Fibroblast of the aortic adventitia (primary cell): ENCODE measurements at regions not wholly inside any gene's neighbourhood (a gene's known extent, or its start where the extent isn't known, plus 50 kb on each side); places are given as distances from the start of the nearest gene placed in this dataset.

Experiments
- DNase-seq: peaks from one replicate; pipeline ENCODE4 v3.0.0-alpha.2; 2010; ENCODE audit warnings: low read depth
- H3K4me3 ChIP-seq: 2 replicates; pipeline ENCODE4 v1.5.1; 2011; ENCODE audit warnings: low read depth, mild to moderate bottlenecking, control low read depth, low read length, moderate library complexity
- TF ChIP-seq, protein P1 (sequence below): IDR thresholded peaks from 2 replicates; pipeline ENCODE4 v1.5.1; 2011; ENCODE audit warnings: mild to moderate bottlenecking, low read length, control low read depth, inconsistent platforms; ENCODE audit not compliant: insufficient read depth

DNA sequence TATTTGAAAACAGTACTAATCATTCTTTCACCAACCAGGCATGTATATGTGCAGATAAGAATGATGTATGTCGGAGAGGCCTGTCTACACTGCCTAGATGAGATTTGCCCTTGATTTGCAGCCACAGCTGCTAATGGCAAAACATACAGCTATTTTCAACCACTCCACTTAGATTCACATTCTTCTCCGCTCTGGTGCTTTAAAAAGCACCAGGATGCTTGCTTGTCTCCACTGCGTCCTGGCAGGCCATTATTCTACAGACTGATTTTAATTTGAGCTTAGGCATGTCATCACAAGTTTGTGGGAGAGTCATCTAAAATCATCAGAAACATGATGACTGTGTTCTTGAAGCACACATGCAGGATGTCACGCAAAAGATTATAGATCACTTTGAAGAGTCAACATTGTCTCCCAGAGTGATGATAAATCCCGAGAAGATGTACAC lies 119.0 kb upstream of the NRIP1 start:
- no peak overlapping the region for H3K4me3 ChIP-seq
- DNase-seq = no peak
- TF ChIP-seq, protein P1, sequence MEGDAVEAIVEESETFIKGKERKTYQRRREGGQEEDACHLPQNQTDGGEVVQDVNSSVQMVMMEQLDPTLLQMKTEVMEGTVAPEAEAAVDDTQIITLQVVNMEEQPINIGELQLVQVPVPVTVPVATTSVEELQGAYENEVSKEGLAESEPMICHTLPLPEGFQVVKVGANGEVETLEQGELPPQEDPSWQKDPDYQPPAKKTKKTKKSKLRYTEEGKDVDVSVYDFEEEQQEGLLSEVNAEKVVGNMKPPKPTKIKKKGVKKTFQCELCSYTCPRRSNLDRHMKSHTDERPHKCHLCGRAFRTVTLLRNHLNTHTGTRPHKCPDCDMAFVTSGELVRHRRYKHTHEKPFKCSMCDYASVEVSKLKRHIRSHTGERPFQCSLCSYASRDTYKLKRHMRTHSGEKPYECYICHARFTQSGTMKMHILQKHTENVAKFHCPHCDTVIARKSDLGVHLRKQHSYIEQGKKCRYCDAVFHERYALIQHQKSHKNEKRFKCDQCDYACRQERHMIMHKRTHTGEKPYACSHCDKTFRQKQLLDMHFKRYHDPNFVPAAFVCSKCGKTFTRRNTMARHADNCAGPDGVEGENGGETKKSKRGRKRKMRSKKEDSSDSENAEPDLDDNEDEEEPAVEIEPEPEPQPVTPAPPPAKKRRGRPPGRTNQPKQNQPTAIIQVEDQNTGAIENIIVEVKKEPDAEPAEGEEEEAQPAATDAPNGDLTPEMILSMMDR = no peak

DNA sequence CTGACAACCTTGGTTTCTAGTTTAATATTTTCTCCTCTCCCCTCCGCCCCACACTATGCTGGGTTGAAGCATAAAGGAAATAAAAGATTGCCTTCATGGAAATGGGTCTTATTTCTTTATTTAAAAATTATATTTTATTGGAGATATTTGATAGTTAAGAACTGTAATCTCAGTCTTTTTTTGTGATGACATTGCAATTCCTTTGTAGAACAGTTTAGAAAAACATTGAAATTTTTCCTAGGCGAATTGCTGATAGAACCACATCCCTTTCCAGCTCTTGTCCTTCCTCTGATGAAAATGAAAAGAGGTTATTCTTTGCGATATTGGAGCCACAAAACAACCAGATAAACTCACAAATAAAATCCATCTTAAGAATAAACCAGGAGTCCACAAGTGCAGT lies 125.6 kb upstream of the NRIP1 start:
- no peak overlapping the region for H3K4me3 ChIP-seq
- DNase-seq = no peak
- TF ChIP-seq, protein P1 = no peak

DNA sequence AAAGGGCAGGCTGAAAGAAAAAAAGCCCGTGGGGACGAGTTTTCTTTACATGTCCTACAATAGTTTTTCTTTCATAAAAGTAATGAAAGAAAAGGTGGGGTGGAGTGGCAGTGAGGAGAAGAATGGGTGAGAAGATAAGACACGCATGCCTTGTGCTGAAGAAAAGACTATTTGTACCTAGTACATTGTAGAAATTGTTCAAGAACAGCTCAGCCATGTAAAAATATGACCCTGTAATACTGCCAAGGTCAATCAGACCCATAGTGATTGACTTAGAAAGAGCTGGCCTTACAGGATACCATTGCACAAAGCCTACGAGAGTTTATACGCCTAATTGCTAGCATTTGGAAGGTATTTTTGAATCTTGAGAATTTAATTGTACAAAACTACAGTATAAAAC lies 126.0 kb upstream of the NRIP1 start:
- no peak overlapping the region for H3K4me3 ChIP-seq
- DNase-seq = no peak
- TF ChIP-seq, protein P1 = no peak

DNA sequence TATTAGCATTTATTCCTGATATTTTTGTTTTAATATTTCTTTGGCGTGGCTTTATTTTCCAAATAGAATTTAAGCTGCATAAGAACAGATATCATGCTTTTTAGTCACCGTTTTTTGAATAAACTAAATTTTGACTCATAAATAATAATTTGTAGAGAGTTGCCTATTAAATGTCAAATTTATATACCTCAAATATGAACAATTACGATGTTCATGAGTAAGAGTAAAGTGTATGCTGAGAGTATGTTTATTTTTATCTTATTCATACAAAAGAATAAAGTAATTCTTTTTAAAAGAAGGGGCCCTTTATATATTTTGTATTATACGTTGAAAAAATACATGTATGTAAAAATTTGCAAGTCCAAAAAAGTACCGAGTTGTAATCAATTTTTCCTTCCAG lies 126.5 kb upstream of the NRIP1 start:
- no peak overlapping the region for H3K4me3 ChIP-seq
- TF ChIP-seq, protein P1 = no peak
- no peak for DNase-seq

DNA sequence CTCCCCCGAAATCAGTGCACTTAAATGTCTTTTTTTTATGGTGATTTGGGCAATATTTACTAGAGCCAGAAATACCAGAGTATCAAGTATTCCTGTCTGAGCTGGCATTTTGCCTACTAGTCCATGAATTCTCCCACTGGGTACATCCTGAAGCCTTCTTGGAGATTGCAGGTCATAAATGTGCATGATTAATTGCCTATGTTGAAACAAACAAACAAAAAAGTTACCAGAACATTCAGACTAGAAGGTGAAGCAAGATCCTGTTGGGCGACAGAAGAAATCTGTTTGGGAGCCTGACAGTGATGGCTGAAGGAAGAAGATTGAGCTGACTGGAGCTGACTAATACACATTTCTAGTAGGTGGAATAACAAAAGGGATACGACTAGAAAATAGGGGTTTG lies 127.4 kb upstream of the NRIP1 start:
- peak; percentile 14 for DNase-seq
- no peak overlapping the region for H3K4me3 ChIP-seq
- TF ChIP-seq, protein P1 = no peak

DNA sequence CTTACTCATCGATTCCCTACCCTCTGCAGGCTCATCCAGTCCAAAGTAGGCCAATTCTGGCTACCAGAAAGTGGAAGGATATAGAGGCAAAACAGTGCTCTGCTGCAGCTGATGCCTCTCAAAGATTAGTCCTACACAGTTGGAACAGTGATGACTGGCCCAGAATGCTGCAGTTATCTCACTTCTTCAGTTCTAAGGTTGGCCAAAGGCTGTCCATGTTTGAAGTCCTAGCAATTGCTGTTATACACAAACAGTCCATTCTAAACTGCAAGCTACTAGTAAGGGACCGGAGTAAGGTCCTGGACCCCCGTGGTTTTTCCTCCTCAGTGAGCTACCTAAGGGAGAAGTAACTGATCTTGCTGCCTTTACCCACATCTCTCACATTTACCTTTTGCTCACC lies 129.1 kb upstream of the NRIP1 start:
- TF ChIP-seq, protein P1 = no peak
- DNase-seq = no peak
- H3K4me3 ChIP-seq = no peak overlapping the region

DNA sequence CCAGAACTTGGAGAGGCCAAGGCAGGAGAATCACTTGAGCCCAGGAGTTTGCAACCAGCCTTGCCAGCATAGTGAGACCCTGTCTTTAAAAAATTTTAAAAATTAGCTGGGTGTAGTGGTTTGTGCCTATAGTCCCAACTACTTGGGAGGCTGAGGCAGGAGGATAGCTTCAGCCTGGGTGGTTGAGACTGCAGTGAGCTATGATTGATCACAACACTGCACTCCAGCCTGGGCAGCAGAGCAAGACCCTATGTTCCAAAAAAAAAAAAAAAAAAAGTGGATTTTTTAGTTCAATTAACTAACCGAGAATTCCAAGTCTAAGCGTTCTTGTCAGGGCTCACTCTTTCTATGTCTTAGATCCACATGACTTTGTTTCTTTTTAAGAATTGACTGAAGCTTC lies 130.3 kb upstream of the NRIP1 start:
- DNase-seq = no peak
- H3K4me3 ChIP-seq = no peak overlapping the region
- TF ChIP-seq, protein P1 = no peak
